AG09319 (cell line): ENCODE measurements at regions not wholly inside any gene's neighbourhood (a gene's known extent, or its start where the extent isn't known, plus 50 kb on each side); places are given as distances from the start of the nearest gene placed in this dataset.

Experiments used
- DNase-seq: peaks from one replicate; pipeline ENCODE4 v3.0.0-alpha.2; 2010; ENCODE audit warnings: low read depth; ENCODE audit errors: extremely low read depth
- TF ChIP-seq, protein P1 (sequence below): IDR thresholded peaks from 2 replicates; pipeline ENCODE4 v1.5.1; 2011; ENCODE audit warnings: low read depth, mild to moderate bottlenecking, inconsistent platforms, low read length, moderate library complexity

GRCh38 chr15:95017666-95018328 lies 786.4 kb downstream of the MCTP2 start:
- DNase-seq = no peak
- TF ChIP-seq, protein P1, sequence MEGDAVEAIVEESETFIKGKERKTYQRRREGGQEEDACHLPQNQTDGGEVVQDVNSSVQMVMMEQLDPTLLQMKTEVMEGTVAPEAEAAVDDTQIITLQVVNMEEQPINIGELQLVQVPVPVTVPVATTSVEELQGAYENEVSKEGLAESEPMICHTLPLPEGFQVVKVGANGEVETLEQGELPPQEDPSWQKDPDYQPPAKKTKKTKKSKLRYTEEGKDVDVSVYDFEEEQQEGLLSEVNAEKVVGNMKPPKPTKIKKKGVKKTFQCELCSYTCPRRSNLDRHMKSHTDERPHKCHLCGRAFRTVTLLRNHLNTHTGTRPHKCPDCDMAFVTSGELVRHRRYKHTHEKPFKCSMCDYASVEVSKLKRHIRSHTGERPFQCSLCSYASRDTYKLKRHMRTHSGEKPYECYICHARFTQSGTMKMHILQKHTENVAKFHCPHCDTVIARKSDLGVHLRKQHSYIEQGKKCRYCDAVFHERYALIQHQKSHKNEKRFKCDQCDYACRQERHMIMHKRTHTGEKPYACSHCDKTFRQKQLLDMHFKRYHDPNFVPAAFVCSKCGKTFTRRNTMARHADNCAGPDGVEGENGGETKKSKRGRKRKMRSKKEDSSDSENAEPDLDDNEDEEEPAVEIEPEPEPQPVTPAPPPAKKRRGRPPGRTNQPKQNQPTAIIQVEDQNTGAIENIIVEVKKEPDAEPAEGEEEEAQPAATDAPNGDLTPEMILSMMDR = no peak

DNA sequence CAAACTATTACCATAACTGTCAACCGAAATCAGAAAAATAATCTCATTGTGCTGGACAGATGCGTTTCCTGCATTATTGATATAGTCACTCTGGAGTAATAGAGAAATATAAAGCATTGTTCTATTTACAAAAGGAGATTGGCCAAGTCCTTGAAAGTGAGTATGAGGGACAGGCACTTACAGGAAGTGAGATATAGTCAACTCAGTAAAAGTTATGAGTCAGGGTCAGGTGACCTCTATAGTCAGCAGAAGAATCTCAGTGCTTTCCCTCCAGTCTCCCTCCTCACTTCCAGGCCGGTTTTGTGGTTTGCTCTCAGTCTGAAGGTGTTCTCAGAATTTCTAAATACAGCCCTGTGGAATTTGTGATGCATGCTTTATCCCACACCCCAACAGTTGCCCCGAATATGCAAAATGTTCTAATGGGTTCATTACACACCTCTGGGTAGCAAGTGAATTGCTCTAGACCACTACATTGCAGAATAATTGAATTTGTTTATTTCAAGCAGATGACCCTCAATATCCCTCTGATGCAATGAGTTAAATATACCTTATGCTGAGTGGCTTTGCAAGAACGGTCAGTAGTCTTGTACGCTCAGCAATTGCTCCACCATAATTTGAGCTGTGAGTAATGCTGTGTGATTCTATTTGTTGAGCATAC lies 787.7 kb downstream of the MCTP2 start:
- TF ChIP-seq, protein P1 = no peak
- DNase-seq = no peak

GRCh38 chr15:95019907-95020306 lies 788.5 kb downstream of the MCTP2 start:
- DNase-seq = no peak
- TF ChIP-seq, protein P1 = no peak

DNA sequence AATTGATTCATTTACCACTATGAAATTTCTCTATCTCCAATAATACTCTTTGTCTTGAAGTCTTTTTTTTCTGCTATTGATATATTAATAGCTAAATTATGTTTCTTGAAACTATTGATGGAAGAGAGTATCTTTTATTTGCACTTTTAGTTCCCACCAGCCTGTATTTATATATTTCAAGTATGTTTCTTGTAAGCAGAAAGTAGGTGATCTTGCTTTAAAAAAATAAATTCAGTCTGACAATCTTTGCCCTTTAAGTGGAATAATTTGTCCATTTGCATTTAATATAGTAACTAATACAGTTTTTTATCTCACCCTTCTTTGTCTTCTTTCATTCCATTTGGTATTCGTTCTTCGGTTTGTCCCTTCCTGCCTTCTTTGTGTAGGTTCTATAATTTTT lies 790.5 kb downstream of the MCTP2 start:
- TF ChIP-seq, protein P1 = no peak
- no peak for DNase-seq

- TF ChIP-seq, protein P1 = peak; percentile 50
- DNase-seq = no peak
These were observed 793.0 kb downstream of the MCTP2 start for GRCh38 chr15:95024351-95024750.

DNA sequence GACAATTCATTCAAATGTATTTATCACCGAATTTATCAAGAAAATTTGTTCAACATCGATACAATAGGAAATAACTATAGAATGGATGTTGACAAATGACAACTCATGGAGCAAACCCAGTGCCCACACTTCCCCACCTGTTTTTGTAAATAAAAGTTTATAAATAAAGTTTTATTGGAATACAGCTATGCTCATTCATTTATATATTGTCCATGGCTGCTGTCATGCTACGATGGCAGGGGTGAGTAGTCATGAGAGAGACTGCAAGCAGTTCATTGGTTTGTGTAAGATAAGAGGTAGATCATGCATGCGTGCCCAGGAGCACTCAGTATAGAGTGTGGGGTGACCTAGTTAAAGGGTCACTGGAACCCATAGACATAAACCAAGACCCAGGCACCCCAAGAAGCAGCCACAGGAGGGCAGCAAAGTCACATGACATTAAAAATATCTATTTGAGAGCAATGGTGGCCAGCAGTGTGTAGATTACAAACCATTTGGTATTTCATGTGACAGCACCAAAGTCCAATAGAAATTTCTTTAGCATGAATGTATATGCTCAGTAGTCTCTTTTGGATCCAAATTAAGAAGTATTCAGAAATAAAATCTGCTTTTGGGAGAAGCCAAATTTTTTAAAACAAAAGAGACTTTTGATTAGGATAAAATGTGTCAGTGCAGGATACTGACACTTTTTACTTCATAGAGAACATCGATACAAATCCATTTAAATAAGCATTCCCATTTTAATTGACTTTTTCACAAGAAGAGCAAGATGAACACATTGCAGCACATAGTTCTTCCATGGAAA lies 794.8 kb downstream of the MCTP2 start:
- TF ChIP-seq, protein P1 = peak; percentile 74
- DNase-seq = no peak

- no peak for DNase-seq
- TF ChIP-seq, protein P1 = no peak
These were observed 796.6 kb downstream of the MCTP2 start for GRCh38 chr15:95027981-95028380.
